ENCODE measurements at regions not wholly inside any gene's neighbourhood (a gene's known extent, or its start where the extent isn't known, plus 50 kb on each side); places are given as distances from the start of the nearest gene placed in this dataset.

- no peak for TF ChIP-seq CTCF (optimal IDR thresholded peaks at IDR 0.05 in 1 of 3, IDR thresholded peaks at IDR 0.05 in 1 of 3, conservative IDR thresholded peaks at IDR 0.05 in 1 of 3; ENCODE audit: extremely low read depth in 1 of 3, insufficient read depth in 2 of 3, low read length in 3 of 3)
- no peak for TF ChIP-seq EZH2 (IDR thresholded peaks at IDR 0.05; ENCODE audit: low read length)
Measured at GRCh38 chr10:130655313-130656186, 519.4 kb downstream of the GLRX3 start.
